ENCODE measurements at regions not wholly inside any gene's neighbourhood (a gene's known extent, or its start where the extent isn't known, plus 50 kb on each side); places are given as distances from the start of the nearest gene placed in this dataset.
"Not testable (repeated sequence)": the region's sequence is repeated elsewhere in the genome, so short reads cannot be mapped to it uniquely, and the experiment has no call there.

DNA sequence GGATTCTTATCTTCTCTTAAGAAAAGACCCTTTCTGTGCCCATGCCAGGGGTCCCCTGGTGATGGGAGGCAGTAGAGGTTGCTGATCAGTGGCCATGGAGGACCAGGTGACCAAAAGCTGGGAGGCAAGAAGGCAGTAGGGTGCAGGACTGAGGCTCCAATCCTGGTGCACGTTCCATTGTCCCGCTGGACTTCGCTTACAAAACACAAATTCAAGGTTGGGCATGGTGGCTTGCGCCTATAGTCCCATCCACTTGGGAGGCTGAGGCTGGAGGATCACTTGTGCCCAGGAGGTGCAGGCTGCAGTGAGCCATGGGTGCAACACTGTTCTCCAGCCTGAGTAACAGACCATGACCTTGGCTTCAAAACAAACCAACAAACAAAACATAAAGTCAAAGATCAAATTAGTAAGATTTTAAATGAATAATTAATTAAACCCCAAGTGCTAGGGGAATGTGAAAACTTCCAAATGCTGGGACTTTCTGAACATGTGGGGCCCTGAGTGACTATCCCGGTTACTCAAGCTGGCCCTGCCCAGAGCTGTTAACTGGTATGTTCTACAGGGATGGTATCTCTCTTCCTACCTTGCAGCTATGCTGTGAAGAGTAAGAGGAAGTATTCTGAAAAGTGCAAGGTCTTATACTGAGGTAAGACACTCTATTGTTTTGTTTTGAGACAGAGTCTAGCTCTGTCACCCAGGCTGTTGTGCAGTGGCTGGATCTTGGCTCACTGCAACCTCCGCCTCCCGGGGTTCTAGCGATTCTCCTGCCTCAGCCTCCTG is 97.6 kb downstream of the LYZL2 start:
- no peak for DNase-seq (ENCODE audit: low read depth)

DNA sequence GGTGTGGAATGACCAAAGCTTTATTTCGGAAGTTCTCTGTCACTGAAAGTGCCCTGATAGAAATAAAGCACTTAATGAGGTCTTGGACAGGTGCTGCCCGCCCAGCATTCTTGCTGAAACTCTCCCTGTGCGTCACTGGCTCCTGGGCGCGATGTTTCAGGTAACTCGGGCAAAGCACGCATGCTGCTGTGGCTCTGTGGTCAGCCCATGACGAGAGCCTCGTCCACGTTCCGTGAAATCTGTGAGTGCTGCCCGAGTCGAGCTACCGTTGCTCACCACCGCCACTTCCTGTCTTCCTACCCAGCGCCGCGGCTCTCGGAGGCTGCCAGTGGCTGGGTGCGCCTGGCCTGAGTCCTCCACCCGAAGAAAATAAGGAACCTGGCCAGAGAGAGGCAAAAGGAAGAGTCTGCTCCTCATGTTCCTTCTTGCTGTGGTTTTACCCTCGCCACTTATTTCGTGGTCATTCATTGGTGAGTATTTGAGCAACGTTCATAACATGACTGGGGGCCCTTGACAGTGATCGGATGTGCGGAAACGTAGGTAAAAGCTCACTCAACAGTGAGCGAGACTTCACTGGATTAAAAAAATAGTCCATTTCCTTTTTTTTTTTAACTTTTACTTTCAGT is 95.5 kb downstream of the MAP3K8 start:
- peak; percentile 67 for DNase-seq (ENCODE audit: low read depth)

DNA sequence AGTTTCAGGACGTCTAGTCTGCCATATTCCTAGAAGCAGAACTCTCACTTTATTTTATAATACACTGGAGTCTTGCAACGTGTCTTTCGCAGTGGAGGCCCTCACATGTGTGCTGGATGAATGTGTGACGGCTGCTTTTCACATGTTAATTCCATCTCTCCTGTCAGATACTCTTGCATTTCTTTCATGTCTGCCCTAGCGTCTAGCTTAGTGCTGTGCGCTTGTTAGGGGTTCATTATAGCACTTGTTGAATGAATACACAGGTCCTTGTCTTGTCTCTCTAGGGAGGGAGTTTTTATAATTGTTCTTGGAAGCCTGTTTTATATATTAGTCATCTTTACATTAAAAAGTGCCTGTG is 94.4 kb downstream of the MAP3K8 start:
- DNase-seq (ENCODE audit: low read depth): no peak

DNA sequence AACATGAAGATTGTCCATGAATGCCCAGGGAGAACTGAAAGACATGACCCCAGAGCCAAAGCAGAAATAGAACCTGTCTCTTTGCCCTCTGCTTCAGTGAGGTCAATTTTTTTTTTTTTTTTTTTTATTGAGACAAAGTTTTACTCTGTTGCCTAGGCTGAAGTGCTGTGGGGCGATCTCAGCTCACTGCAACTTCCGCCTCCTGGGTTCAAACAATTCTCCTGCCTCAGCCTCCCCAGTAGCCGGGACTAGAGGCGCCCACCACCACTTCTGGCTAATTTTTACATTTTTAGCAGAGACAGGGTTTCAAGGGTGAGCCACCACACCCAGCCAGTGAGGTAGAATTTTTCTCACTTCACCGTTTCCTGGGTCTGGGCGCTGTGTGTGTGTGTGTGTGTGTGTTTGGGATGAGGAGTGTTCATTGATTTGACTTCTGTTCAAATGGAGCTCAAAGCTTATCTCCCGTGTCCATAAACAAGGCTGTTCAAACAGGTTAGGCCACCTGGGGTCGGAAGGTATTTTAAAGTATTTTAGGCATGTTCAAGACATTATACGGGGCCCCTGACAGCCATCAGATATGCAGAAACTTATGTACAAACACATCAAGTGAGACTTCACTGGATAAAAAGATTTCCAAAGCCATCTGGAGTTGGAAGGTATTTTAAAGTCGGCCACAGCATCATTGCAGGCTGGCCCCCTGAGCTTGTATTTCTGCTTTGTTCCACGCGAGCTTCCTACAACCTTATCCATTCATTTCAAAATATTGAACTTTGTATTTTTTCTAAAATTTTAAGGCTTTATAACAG is 93.8 kb downstream of the MAP3K8 start:
- no peak for DNase-seq (ENCODE audit: low read depth)

DNA sequence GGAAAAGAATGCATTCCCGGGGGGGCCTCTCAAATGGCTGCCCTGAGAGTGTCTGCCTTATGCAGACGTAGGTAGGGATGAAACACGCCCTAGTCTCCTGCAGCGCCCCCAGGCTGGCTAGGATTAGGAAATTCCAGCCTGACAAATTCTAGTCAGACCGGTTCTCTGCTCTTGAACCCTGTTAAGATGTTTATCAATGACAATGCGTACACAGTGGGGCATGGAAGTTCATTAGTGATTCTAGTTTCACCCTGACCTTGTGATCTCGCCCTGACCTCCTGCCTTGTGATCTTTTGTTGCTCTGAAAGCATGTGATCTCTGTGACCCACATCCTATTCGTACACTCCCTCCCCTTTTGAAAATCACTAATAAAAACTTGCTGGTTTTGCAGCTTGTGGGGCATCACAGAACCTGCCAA is 88.7 kb downstream of the MAP3K8 start:
- DNase-seq (ENCODE audit: low read depth): not testable (repeated sequence)

DNA sequence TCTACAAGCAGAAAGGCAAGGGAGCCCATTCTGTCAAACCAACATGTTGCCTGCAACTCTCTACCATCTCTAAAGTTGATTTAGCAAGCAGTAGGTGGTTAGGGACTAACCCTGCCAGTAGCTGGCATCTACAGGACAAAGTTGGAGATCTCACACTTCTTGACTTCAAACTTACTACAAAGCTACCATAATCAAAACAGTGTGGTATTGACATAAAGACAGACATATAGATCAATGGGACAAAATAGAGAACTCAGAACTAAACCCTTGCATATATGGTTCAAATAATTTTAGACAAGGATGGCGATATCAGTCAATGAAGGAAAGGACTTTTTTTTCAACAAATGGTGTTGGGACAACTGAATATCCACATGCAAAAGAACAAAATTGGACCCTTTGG is 84.9 kb downstream of the MAP3K8 start:
- no peak for DNase-seq (ENCODE audit: low read depth)

All from activated T-cell treated with anti-CD3 and anti-CD28 coated beads for 48 hours (primary cell).